SW480 (cell line): ENCODE measurements at regions not wholly inside any gene's neighbourhood (a gene's known extent, or its start where the extent isn't known, plus 50 kb on each side); places are given as distances from the start of the nearest gene placed in this dataset.

Source experiments
- DNase-seq: peaks from one replicate; pipeline ENCODE4 v3.0.0-alpha.2; 2016; ENCODE audit warnings: low spot score

DNA sequence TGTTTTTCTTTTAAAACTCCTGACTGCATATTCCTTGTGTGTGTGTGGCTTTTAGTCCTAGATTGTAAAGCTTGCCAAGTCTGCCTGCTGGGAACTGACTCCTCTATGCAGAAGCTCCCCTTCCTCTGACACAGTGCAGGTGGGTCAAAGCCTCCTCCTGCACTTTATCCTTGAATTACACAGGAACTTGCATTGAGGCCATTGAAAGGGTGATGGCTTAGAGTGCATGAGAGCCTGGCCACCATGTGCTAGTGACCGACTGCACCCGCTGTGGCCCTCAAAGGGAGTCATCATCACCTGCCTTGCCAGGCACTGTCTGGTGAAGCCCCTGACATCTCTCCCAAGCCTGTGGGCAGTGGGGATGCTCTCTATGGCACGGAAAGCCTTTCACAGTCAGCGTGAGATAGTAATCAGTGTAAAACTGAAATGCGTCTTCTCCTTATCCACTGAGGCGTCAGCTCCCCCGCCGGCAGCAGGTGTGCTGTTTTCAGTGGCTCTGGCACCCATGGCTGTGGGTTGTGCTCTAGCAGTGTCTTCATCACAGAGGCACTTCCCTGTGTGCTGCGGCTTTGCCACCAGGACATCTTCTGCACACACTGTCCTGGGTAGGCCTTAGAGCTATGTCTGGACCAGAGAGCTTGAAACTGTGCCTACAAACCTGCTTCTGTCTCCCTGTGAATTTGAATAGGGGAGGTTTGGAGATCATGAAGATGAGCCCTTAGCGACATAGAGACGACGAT, 87.9 kb downstream of the THBS2 start:
- no peak for DNase-seq

- DNase-seq = no peak
Measured at GRCh38 chr6:169164986-169165385, 88.7 kb downstream of the THBS2 start.

DNA sequence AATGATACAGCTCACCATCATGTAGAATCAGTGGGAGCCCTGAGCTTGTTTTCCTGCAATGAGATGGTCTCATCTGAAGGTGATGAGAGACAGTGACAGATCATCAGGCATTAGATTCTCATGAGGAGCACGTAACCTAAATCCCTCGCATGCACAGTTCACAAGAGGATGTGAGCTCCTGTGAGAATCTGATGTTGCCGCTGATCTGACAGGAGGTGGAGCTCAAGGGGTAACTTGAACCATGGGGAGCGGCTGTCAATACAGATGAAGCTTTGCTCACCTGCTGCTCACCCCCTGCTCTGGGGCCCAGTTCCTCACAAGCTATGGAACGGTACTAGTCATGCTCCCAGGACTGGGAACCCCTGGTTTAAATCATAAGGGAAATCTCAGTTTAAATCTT, 89.2 kb downstream of the THBS2 start:
- DNase-seq = no peak

DNA sequence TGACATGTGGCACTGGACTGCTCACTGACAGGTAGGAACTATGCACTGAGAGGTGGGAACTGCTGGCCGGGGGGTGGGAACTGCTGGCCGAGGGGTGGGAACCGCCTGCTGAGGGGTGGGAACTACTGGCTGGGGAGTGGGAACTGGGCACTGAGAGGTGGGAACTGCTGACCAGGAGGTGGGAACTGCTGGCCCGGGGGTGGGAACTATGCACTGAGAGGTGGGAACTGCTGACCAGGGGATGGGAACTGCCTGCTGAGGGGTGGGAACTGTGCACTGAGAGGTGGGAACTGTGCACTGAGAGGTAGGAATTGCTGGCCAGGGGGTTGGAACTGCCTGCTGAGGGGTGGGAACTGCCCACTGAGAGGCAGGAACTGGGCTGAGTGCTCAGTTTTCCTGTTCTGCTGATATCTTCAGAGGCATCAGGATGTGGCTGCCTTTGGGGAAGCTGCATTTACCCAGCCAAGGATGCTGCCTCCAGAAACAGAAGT, 90.2 kb downstream of the THBS2 start:
- DNase-seq = no peak

DNA sequence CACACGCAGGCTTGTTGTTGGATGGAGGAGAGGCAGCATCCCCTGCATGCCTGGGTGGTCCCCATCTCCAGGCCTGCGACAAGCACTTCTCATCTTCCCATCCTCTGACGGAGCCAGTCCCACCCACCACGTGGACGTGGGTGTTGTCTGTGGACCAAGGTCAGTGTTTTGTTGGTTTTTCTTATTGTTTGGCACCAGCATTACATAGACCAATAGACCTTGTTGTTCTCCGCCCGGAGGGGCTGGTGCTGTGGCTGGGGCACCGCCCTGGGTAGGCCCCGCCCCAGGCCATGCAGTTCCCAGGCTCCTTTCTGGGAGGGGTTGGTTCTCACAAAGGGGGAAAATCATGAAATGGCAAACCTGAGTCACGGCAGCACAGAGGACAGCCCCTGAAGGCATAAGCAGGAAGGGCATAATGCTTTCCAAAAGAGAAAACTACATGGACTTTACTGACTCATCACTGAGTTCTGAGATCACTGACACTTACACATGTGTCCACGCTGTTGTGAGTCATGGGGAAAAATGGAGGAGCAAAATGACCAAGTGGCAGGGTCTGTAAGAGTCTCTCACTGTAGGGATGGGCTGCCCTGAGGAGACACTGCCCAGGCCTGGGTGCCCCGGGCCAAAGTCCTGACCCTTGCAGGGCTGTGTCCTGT, 90.8 kb downstream of the THBS2 start:
- DNase-seq = peak; percentile 63

DNA sequence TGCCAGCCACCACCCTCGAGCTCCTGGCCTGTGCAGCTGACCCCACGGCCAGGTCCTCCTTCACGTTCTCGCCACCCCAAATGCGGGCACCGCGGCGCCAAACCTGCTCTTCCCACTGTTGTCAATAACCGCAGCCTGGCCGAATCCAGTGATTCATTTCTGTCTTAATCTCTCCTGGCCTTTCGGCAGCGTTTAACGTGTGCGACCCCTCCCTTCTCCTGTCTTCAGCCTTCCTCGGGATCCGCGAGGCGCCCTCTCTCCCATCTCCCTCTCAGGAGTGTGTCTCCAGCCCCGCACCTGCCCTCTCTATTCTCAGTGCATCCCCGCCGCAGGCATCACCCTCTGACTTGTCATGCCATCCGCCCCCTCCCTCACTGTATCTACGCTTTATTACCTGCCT, 91.4 kb downstream of the THBS2 start:
- DNase-seq = no peak

GRCh38 chr6:169161572-169162167, 92.0 kb downstream of the THBS2 start:
- no peak for DNase-seq

GRCh38 chr6:169160855-169161560, 92.6 kb downstream of the THBS2 start:
- no peak for DNase-seq

GRCh38 chr6:169160091-169160854, 93.4 kb downstream of the THBS2 start:
- DNase-seq = no peak

DNA sequence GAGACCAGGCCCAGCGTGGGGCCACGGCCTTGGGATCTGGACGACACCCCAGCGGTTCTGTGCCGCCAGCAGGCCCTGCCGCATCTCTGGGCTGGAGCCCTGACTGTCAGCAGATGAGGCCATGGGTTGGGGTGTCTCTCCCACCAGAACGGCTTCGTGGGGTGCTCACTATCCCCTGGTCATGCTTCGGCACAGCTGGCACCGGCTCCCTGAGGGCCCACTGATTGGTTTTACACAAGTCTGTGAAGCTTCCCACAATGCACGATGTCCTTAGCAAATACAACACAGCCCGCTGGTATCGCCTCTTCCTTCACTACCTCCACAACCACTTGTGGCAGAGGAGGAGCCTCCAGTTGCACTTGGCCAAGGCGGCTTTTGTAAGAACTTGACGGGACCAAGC, 94.3 kb downstream of the THBS2 start:
- DNase-seq = no peak

GRCh38 chr6:169158691-169159090, 95.0 kb downstream of the THBS2 start:
- no peak for DNase-seq

DNA sequence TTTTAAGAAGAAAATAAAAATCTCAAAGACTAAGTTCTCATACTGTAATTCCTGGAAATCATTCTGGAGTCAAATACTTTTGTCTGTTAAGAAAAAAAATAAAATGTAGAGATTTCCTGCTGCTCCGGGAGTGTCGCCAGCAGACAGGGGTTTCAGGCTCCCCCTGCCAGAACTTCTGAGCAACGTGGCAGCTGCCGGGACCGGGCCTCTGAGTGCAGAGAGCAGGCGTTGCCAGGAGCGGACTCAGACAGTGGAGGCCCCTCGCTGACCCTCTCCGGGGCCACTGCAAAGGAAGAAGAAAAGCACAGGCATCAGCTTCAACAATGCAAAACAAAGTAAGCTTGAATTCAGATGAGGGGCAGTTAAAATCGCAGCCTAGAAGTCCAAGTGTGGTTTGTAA, 95.5 kb downstream of the THBS2 start:
- DNase-seq = no peak

DNA sequence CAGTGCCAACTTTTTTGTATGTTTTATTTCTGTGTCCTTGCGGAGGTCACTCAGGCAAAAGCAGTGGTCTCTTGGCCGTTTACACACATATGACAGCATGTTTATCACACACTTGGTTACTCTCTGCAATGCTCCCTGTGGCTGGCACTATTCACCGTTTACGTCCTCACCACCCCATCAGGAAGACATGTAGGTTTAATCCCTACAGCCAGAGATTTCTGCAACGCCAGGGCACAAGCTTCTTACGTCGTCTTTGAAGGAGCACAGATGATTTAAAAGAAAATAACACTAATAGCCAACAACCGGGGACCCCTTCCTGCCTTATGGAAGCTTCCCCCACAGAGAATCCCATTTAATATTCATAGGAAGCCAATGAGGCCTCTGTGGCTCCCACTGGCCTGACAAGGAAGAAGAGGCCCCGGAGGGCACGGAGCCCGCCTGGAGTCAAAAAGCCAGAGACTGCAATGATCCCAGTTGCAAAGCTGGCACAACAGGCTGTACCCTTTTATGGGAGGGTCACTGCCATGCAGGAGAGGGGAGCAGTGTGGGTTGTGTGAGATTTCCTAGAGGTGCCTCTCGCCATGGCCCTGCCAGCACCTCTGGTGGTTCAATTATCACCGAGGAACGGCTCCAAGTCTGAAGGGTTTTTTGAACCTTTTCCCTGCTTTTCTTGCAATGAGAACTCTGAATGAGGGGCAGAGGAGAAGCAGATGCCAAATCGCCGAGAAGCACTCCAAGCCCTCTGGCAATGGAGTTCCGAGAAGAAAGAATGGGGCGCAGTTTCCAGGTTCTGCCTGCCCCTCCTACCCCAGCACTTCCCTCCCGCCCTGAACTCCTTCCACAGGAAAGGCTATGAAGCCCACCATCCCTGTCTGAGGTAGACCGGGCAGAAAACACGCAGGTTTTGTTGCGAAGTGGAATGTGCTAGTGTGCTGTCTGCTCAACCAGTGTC, 96.2 kb downstream of the THBS2 start:
- DNase-seq = no peak

DNA sequence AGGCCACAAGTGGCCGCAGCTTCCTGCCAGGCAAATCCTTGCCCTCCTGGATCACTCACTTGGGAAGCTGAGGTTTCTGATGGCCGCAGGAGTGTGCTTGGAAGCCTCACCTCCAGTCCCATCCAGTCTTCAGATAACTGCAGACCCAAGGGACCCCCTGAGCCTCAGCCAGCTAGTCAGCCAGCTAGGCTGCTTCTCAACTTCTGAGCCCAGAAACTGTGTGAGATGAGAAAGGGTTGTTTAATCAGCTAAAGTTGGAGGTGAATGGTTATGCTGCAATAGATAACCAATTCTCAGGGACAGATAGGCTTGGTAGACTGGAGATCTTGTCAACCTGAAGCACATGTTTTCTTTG, 96.9 kb downstream of the THBS2 start:
- no peak for DNase-seq

DNA sequence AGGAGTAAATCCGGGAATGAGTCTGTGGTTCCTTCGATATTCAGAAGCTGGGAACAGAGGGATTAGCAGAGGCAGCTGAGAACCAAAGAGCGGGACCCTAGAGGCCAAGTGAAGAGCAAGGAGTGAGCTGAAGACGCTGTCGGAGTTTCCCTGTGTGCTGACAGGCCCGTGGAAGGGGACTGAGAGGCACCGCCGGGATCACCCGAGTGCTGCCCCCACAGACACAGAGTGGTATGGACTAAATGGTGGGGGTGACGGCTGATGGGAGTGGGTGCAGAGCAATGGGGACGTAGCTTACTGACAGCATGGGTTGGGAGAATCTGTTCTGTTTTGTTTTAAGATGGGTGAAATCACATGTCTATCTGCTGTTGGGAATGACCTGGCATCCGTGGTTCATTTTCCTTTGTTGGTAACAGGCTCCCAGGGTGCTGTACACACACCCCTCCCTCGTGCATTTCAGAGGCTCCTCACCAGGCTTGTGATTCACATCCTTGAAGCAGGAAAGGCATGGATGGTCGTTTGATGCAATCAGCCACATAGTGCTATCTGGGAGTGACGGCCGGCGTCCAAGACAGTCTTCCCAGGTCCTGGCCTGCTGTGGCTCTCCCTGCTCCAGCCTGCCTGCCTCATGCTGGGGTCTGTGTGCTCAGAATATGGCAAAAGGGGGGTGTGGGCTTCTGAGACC, 97.4 kb downstream of the THBS2 start:
- no peak for DNase-seq

DNA sequence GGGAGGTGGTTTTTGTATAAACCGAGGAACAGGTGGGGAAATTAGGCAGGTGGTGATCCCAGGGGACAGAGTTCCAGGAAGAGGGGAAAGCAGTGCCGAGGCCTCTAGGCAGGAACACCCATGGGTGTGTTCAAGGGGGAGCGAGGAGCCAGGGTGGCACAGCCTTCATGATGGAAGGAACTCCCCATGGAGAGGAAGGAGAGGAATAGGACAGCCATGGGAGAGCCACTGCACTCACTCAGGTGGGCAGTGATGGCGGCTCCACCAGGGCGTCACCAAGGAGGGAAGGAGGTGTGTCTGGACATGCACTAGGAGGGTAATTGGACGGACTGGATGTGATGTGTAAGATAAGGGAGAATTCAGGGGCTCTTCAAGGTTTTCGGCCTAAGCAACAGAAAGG, 98.2 kb downstream of the THBS2 start:
- no peak for DNase-seq

DNA sequence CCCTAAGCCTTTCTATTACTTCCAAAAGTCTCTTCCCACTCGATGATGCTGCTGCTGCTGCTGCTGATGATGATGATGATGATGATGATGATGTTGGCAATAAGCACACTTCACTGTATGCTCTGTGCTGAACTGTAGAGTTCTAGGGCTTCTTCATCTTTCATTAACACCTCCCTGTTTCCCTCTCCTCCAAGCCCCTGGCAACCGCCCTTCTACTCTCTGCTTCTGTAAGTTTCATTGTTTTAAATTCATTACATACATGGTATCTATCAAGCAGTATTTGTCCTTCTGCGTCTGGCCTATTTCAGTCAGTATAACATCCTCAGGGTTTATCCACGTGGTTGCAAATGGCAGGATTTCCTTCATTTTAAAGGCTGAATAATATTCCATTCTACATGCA, 100.2 kb downstream of the THBS2 start:
- DNase-seq = no peak

GRCh38 chr6:169146521-169146920, 107.1 kb downstream of the THBS2 start:
- DNase-seq = no peak

DNA sequence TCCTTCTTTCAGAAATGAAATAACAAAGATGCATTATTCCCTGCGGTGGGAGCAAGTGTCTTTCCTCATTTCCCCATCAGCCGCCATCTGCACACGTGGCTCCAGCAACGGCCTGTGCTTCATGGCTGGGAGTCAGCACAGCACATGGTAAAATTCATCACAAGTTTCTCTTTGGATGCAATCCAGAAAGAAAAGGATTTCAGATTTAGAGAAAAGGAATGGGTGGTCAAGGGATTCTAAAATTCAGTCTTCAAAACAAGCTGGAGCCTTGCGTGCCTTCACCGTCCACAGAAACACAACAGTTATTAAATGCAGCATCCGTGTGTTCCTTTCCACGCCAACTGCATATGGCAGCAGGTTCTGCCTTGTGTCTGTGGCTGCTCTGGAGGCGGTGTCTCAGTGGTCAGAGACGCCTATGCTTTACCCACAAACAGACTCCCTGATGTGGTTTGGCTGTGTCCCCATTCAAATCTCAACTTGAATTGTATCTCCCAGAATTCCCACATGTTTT, 107.6 kb downstream of the THBS2 start:
- DNase-seq = peak; percentile 24

GRCh38 chr6:169145496-169145895, 108.2 kb downstream of the THBS2 start:
- DNase-seq = no peak
